HL-60 (cell line): ENCODE measurements at regions not wholly inside any gene's neighbourhood (a gene's known extent, or its start where the extent isn't known, plus 50 kb on each side); places are given as distances from the start of the nearest gene placed in this dataset.

Experiments
- DNase-seq, 2 experiments: peaks; one replicate each; pipeline ENCODE4 v3.0.0-alpha.2; 2010 to 2020; ENCODE audit warnings: low read depth in 1 of 2, low spot score in 1 of 2
- H3K27ac ChIP-seq: fragments of 250-450 bp; sonication (Bioruptor Pico); replicated peaks from 2 replicates; pipeline ENCODE4 v1.5.1; 2020; ENCODE audit warnings: mild to moderate bottlenecking, moderate library complexity
- H3K27me3 ChIP-seq: fragments of 250-450 bp; sonication (Bioruptor Pico); 2 replicates; pipeline ENCODE4 v1.5.1; 2021; ENCODE audit warnings: mild to moderate bottlenecking, moderate library complexity; ENCODE audit not compliant: insufficient read depth, poor library complexity, severe bottlenecking
- H3K4me3 ChIP-seq: replicated peaks from 2 replicates; pipeline ENCODE4 v1.5.1; 2011; ENCODE audit warnings: mild to moderate bottlenecking, control low read depth, low read length; ENCODE audit not compliant: insufficient read depth
- CTCF ChIP-seq: IDR thresholded peaks from one replicate; pipeline ENCODE4 v1.5.1; 2011; ENCODE audit warnings: low read length, control low read depth, inconsistent platforms; ENCODE audit not compliant: insufficient read depth
- GABPA ChIP-seq: IDR thresholded peaks from 2 replicates; pipeline ENCODE4 v1.6.1; 2012; ENCODE audit warnings: low read depth
- POLR2AphosphoS5 ChIP-seq: IDR thresholded peaks from 2 replicates; pipeline ENCODE4 v1.6.1; 2012; ENCODE audit warnings: low read depth
- REST ChIP-seq: IDR thresholded peaks from 2 replicates; pipeline ENCODE4 v1.6.1; 2012; ENCODE audit warnings: low read depth; ENCODE audit not compliant: insufficient replicate concordance
- SPI1 ChIP-seq: IDR thresholded peaks from 2 replicates; pipeline ENCODE4 v1.6.1; 2012; ENCODE audit warnings: low read depth, mild to moderate bottlenecking, borderline replicate concordance

GRCh38 chr7:68754414-68754813 lies 843.9 kb upstream of the AUTS2 start:
- Histone ChIP-seq H3K27ac (no peak overlapping the region), H3K4me3 (no peak overlapping the region), H3K27me3 (no peaks in the 10 kb centered on the region)
- no peak for TF ChIP-seq SPI1
- TF ChIP-seq REST, result no peak
- no peak for TF ChIP-seq GABPA
- TF ChIP-seq POLR2AphosphoS5, result no peak
- no peak for TF ChIP-seq CTCF
- no peak for DNase-seq

GRCh38 chr7:68756986-68757495 lies 841.2 kb upstream of the AUTS2 start:
- no peak for TF ChIP-seq CTCF
- no peak for TF ChIP-seq REST
- TF ChIP-seq GABPA, result no peak
- no peak for TF ChIP-seq POLR2AphosphoS5
- no peak for TF ChIP-seq SPI1
- DNase-seq, result no peak

GRCh38 chr7:68760556-68760955 lies 837.7 kb upstream of the AUTS2 start:
- DNase-seq, result no peak
- TF ChIP-seq POLR2AphosphoS5, result no peak
- TF ChIP-seq SPI1, result no peak
- TF ChIP-seq CTCF, result no peak
- TF ChIP-seq GABPA, result no peak
- no peak for TF ChIP-seq REST
- no peak overlapping the region for H3K4me3 ChIP-seq
- H3K27me3 ChIP-seq, result no peaks in the 10 kb centered on the region
- H3K27ac ChIP-seq, result no peak overlapping the region

More at GRCh38 chr7:68756986-68757495, 841.2 kb upstream of the AUTS2 start:
- Histone ChIP-seq H3K4me3 (no peak overlapping the region), H3K27ac (no peak overlapping the region), H3K27me3 (no peaks in the 10 kb centered on the region)
